ENCODE measurements at regions not wholly inside any gene's neighbourhood (a gene's known extent, or its start where the extent isn't known, plus 50 kb on each side); places are given as distances from the start of the nearest gene placed in this dataset.

- Histone ChIP-seq H3K4me1 (no peaks in the 10 kb centered on the region), H3K9me3 (no peaks in the 10 kb centered on the region), H3K27ac (no peak overlapping the region), H3K4me3 (no peak overlapping the region), H3K27me3 (peaks cover 0 to 31% of the 10 kb centered on the region in 2 donors), H3K36me3 (no peaks in the 10 kb centered on the region)
- TF ChIP-seq CTCF (IDR thresholded peaks at IDR 0.05): no peak
- DNase-seq: no peak
- intact Hi-C loops (cut with DNase I; ENCODE audit: low total_unique reads): no loop called here
These were observed 116.3 kb upstream of the FOXF1 start for GRCh38 chr16:86393907-86394626.

- peaks cover 0 to 27% of the 10 kb centered on the region in 2 donors for H3K27me3 ChIP-seq
- H3K4me3 ChIP-seq: no peak overlapping the region
- no peaks in the 10 kb centered on the region for H3K36me3 ChIP-seq
- no peak for TF ChIP-seq CTCF (IDR thresholded peaks at IDR 0.05)
- H3K27ac ChIP-seq: no peak overlapping the region
- H3K4me1 ChIP-seq: no peaks in the 10 kb centered on the region
- intact Hi-C loops (cut with DNase I; ENCODE audit: low total_unique reads): no loop called here
- no peak for DNase-seq
- no peaks in the 10 kb centered on the region for H3K9me3 ChIP-seq
These were observed 114.8 kb upstream of the FOXF1 start for GRCh38 chr16:86395477-86395876.

GRCh38 chr16:86396422-86396821 is 113.9 kb upstream of the FOXF1 start:
- no peaks in the 10 kb centered on the region for H3K4me1 ChIP-seq
- no peaks in the 10 kb centered on the region for H3K9me3 ChIP-seq
- no peak overlapping the region for H3K27ac ChIP-seq
- no peaks in the 10 kb centered on the region for H3K36me3 ChIP-seq
- H3K27me3 ChIP-seq: peaks cover 0 to 28% of the 10 kb centered on the region in 2 donors
- no peak for DNase-seq
- intact Hi-C loops (cut with DNase I; ENCODE audit: low total_unique reads): no loop called here
- TF ChIP-seq CTCF (IDR thresholded peaks at IDR 0.05): no peak
- no peak overlapping the region for H3K4me3 ChIP-seq

- H3K27ac ChIP-seq: no peak overlapping the region
- intact Hi-C loops (cut with DNase I; ENCODE audit: low total_unique reads): no loop called here
- TF ChIP-seq CTCF (IDR thresholded peaks at IDR 0.05): no peak
- H3K9me3 ChIP-seq: no peaks in the 10 kb centered on the region
- no peaks in the 10 kb centered on the region for H3K4me1 ChIP-seq
- no peaks in the 10 kb centered on the region for H3K36me3 ChIP-seq
- H3K4me3 ChIP-seq: no peak overlapping the region
- peaks cover 0 to 23% of the 10 kb centered on the region in 2 donors for H3K27me3 ChIP-seq
- no peak for DNase-seq
These were observed 113.4 kb upstream of the FOXF1 start for GRCh38 chr16:86396901-86397311.

GRCh38 chr16:86398201-86398600 is 112.1 kb upstream of the FOXF1 start:
- no peaks in the 10 kb centered on the region for H3K36me3 ChIP-seq
- intact Hi-C loops (cut with DNase I; ENCODE audit: low total_unique reads): no loop called here
- no peak overlapping the region for H3K4me3 ChIP-seq
- no peaks in the 10 kb centered on the region for H3K9me3 ChIP-seq
- DNase-seq: no peak
- H3K27ac ChIP-seq: no peak overlapping the region
- no peaks in the 10 kb centered on the region for H3K4me1 ChIP-seq
- H3K27me3 ChIP-seq: peaks cover 0 to 20% of the 10 kb centered on the region in 2 donors
- TF ChIP-seq CTCF (IDR thresholded peaks at IDR 0.05): no peak
